HG03558 (cell line): ENCODE measurements at regions not wholly inside any gene's neighbourhood (a gene's known extent, or its start where the extent isn't known, plus 50 kb on each side); places are given as distances from the start of the nearest gene placed in this dataset.
A peak's percentile ranks its signal among the peaks of the same experiment; 100 is the strongest.
"Not testable (repeated sequence)": the region's sequence is repeated elsewhere in the genome, so short reads cannot be mapped to it uniquely, and the experiment has no call there.

Source experiments
- ATAC-seq: cut with Tn5 transposase; IDR thresholded peaks from one replicate; pipeline ENCODE4 v1.9.1; 2021; ENCODE audit warnings: moderate number of reproducible peaks; ENCODE audit not compliant: unreplicated experiment; ENCODE audit errors: extremely low read depth

DNA sequence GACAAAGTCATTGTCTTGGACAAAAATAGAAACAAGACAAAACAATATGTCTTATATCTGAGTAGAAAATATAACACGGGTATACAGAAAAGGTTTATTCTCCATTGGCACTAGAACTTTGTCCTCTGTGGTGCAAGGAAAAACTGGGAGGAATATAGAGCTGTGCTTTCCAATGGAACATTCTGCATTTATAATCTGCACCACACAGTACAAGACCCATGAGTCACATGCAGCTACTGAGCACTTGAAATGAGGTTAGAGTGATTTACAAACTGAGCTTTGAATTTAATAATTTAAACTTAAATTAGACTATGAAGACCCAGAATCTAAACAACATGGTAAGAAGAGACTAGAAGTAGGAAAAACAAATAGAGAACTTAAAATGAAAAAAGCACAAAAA is 86.1 kb downstream of the RAP2A start:
- no peak for ATAC-seq

DNA sequence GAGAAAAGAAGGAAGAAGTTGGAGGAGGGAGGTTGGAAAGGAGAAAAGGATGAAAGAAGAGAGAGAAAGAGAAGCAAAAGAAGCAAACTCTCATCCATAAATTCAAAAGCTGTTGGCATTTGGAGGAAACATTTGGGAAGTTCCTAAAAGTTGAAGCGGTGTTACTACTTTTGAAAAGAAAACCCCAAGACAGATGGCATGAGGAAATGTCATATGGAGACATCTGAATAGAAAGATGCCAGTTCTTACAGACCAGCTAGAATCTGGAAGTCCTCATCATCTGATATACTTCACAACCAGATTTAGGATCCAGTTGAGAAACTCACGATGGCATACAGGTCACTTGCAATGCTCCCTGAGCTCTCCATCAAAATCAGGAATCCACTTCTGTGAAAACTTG is 86.9 kb downstream of the RAP2A start:
- no peak for ATAC-seq

DNA sequence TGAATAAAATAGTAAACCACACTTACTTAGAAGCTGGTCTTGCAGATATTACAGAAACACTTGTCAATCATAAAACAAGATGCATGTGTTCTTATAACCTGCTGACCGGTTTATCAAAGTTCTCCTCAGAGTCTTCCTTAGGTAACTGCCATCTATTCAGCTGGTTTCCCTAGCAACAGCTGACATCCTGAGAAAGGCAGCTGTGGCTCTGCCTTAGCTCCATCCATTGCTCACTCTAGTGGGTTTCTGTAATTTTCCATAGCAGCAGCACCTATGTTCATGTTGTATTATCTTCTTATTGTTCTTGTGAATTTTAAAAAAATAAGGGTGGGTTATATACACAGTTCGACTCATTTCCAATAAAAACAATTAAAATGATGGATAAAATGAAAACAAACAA is 87.8 kb downstream of the RAP2A start:
- no peak for ATAC-seq

DNA sequence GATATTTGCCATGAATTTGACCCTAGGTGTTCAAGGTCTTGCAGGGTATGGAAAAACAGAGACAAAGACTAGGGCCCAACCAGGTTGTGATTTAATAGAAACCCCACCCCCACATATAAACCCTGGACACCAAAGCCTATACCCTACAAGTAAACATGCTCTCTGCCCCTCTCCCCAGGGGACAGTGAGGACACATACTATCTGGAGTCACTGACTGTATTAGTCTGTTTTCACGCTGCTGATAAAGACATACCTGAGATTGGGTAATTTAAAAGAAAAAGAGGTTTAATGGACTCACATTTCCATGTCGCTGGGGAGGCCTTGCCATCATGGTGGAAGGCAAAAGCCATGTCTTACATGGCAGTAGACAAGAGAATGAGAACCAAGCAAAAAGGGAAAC is 88.3 kb downstream of the RAP2A start:
- ATAC-seq = no peak

DNA sequence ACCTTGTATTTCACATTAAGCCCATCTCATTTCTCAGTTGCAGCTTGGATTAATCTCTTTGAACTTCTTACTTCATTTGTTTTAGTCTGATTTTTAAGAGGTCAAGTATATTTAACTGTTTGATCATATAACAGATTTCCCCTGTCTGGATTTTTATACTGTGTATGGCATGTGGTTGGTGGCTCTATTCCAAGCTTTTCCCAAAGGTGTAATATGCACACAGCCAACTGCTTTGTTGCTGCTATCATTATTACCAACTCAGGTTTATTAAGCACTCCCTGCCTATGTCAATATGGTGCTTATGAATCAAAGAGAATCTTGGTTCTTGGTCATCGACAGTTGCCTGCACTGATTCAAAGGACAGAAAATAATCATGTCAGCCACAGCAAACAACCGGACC is 92.6 kb downstream of the RAP2A start:
- no peak for ATAC-seq

DNA sequence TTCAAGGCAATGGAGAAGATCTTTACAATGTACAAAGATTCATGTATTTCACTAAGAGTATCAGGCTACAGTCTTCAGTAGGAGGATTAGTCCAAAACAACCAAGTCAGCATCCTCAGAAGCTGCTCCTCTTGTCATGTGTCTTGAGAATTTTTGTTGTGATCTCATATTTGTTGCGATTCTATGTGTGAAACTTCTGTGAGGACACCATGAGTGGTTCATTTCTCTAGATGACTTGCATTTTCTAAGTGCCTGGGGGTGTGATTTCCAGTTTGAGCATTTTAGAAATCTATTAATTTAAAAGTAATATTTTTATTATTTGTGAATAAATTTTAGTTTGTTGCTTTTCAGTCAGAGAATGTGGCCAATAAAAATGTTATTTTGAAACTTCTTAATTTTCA is 94.5 kb downstream of the RAP2A start:
- no peak for ATAC-seq

DNA sequence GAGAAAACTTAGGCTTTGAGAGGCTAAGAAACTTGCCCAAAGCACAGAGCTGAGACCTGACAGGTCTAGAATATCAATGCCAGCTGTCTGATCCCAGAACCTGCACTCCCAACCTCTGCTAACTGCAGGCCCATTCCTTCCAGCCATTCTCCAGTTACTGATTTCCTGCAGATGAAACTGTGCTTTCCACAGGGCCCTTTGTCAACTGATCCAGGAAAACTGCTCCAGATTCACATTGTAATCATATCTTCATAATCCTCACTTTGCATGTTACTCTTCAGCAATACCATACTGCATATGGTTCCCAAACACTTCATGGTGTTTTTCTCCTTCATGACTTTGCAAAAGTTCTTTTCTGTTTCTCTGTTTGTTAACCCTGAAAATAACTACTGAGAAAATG is 100.6 kb downstream of the RAP2A start:
- ATAC-seq = no peak

DNA sequence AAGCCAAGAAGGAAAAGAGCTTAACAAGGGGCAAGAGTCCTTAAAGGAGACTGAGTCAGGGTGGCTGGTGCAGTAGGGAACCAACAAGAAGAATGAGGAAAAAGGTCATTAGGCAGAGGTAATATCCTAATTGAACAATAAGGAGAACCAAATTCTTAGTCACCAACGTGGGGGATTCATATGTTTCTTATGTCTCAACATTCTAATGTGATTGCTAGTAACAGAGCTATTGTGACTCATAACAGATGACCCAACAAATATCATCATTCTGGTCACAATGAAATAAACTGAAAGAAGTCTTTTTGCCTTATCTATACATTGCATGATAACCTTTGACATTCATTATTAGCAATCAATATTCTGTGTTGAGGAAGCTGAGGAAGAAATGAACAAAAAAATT is 101.6 kb downstream of the RAP2A start:
- ATAC-seq = no peak

DNA sequence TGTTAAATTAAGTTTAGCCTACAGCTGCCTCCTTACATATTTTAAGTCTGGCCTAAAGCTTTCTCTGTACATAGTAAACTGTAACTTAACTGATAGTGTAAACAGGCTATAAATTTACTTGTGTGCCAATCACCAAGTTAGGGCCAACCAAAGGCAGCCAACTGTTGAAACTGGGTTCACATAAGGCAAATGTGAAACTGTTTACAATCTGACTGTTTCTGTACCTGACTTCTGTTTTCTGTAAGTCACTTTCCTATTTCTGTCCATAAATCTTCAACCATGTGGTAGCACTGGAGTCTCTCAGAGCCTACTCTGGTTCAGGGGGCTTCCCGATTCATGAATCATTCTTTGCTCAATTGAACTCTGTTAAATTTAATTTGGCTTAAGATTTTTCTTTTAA is 103.1 kb downstream of the RAP2A start:
- peak; percentile 46 for ATAC-seq

DNA sequence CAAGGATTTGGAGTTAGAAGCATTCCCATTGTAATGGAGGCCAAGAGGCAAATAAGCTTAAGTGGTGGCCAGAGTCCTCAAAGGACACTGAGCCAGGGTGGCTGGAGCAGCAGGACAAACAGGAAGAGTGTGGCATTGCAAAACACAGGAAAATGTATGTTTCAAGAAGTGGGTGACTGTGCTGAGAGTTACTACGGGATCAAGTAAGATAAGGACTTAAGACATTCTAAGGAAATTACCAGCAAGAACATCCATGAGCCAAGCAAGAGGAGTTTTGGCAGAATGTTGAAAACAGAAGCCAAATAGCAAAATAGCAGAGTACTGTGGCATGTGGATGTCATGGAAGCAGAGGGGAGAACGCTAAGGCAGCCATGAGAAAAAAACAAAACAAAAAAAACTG is 104.2 kb downstream of the RAP2A start:
- ATAC-seq = no peak

DNA sequence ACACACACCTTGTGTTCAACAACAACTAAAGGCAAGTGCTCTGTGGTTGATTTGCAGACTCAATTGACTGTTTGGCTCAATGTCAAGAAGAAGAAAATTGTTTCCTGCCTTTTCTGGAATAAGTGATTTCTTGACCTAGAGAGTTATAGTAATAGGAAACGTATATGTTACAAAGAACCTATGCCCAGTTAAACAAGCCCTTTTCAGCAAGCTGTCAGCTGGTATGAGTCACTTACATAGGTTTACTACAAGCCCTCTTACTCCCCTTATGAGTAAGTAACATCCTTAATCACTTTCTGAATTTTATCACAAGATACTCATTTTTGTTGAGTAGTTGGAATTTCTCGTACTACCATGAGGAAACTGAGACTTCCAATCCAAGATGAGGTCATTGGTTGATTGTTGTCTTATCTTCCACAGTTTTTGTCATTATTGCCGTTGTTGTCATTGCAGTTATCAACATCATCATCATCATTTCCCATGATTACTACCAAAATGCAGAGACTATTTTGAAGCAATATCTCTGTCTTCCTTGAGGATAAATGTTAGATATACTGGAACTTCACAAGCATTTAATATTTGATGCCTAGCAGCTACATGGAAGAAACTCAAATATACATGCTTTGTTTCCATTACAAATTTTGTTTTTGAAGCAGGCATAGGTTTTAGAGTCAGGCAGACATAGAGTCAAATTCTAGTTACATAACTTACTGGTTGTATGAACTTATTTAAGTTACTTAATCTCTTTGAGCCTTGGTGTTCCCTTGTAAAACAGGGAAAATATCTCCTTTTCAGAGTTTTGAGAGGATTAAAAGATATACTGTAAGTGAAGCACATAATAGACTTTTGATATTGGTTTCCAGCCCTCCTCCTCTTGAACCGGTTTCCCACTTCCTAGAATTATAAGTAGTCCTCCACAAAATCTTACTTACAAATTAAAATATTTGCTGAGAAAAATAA is 106.0 kb downstream of the RAP2A start:
- ATAC-seq = peak; percentile 58

DNA sequence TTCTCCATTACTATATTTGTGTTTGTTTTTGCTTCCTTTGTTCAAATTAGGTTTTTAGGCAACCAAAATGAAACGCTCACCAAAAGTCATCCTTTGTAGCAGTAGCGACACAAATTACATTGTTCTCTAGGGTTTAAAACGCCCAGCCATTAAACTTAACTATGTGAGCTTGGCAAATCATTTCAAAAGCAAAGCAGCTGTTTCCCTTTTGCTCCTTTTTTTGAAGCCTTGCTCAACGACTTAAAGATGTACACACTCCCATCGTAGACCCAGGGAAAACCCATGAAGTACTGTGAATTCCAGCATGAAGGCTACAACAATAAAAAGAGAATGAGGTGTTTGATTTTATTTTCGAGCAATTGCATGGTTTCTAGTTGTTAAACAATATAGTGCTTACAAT is 106.7 kb downstream of the RAP2A start:
- ATAC-seq = no peak

DNA sequence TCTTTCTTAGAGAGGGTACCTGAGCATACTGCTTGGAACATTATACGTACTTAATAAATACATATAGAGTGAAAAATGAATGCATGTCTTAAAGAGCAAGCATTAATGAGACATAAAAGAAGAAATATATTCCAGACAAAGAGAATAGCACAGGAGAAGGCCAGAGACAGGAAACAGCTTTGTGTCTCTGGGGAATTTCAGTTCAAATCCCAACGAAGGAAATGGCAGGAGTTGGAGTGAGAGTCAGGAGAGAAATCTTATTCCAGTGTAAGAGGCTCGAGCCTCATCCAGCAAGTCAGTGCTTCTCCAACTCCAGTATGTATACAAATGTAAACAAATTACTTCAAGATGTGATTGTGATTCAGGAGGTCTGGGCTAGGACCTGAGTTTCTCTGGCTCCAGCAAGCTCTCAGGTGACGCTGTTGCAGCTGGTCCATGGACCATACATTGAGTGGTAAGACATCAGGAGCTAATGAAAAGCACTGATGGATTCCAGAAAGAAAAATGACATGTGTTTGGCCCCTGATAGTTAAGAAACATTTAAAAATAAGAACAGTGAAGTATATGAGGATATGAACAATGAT is 108.2 kb downstream of the RAP2A start:
- ATAC-seq = no peak

DNA sequence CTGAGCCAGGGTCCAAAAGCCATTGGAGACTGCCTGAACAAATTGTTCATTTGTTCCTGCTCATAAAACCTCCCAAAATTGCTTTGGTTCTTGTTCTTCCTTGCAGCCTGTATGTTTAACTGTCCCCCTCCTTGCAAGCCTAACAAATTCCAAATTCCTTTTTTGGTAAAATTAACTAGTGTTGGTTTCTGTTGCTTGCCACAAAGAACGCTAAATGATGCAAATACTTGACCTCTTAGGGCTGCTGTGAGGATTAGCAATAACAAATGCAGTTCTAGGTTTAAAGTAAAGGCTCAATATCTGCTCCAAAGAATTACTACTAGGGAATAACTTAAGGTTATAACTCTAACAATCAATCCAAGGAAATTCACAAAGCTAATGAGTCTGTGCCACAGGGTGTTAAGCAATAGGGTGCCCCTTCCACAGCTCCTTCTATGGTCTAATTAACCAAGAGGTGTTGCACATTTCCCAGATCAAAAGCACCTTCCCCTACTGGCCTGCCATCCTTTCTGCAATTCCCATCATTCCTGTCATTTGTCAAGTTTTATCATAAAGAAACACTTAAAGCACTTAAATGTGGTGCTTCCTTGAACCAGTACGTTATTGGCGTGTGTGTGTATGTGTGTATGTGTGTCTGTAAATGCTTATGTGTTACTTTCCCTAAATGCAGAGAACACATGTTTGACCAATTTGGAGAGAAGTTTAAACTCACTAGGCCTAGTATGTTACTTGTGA is 110.2 kb downstream of the RAP2A start:
- ATAC-seq = no peak

DNA sequence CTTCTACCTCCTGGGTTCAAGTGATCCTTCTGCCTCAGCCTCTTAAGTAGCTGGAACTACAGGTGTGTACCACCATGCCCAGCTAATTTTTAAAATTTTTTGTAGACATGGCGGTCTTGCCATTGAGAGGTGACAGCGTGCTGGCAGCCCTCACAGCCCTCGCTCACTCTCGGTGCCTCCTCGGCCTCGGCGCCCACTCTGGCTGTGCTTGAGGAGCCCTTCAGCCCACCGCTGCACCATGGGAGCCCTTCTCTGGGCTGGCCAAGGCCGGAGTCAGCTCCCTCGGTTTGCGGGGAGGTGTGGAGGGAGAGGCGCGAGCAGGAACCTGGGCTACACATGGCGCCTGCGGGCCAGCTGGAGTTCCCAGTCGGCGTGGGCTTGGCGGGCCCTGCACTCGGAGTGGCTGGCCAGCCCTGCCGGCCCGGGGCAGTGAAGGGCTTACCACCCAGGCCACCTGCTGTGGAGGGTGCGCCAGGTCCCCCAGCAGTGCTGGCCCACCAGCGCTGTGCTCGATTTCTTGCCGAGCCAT is 111.1 kb downstream of the RAP2A start:
- not testable (repeated sequence) for ATAC-seq

DNA sequence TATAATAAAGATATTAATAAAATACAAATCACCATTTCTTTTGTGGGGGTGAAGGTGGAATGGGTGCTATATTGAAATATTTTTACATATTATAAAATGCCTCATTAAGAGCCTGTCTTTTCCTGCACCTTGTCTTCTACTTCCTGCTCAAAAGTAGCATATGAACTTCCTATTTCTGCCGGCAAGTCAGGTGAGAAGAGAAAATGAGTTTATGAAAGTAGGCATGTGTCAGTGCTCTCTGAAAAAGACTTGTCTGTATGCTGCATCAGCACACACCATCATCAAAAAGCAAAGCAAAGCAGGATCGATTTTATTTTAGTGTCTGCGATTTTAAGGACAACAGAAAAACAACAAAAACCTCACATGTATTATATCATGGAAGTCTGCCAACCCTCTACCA is 114.2 kb downstream of the RAP2A start:
- no peak for ATAC-seq

DNA sequence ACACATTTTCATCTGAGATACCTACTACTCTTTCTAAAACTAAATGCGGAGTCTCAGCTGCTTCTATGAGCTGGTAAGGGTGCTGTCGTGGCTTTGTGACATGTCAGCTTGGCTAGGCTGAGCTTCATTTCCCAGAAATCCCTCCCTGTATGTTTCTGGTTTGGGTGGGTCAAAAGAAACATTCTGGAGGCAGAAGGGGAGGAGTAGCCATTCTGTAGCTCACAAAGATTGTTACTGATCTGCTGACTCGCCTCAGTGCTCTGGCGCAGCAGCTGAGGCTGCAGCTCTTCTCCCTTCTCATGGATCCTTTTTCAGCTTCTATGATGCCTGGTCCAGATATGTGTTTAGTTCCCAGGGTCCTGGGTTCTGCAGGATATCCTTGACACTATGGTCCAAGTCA is 114.7 kb downstream of the RAP2A start:
- ATAC-seq = no peak

DNA sequence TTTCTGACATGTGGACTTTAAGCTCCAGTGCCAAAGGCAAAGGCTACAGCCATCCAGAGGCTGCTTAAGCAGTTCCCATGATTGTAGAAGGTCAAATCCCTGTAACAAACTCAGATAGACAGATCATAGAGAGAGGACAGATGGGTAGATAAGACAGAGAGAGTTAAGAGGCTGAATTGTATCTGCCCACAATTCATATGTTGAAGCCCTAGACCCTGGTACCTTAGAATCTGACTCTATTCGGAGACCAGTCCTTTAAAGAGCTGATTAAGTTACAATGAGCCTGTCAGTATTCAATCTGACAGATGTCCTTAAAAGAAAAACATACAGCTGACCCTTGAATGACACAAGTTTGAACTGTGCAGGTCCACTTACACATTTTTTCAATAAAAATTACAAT is 115.2 kb downstream of the RAP2A start:
- no peak for ATAC-seq

DNA sequence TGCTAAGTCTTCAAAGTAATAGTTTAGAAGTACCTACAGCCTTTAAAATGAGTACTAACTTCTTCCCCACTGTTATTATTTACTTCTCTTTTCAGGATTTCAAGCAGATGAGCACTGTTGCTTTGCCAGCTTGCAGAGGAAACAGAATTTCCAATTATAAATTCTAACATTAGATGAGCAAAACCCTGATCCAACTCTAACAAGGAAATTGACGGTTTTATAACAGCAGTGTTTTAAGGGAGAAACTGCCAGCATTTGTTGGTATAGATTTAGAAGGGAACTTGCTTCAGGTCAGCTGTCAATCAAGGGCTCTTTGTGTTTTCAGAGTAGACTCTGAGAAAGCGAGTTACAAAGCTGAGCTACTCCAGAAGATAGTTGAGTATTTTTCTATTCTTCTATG is 120.5 kb downstream of the RAP2A start:
- no peak for ATAC-seq

DNA sequence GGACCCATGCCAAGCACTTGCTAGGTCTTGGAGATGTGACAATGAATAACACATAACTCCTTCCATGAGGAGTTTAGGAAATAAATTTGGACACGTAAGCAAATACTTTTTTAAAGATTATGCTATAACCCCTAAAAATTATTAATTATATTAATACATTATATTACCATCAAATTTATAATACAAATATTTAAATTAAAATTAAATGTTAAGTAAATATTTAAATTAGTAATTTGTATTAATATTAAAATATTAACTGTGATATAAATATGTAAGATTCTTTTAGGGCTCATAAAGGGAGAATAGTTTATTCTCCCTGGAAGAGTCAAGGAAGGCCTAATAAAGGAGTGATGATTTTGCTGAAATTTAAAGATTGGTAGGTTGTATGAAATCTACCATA is 121.1 kb downstream of the RAP2A start:
- no peak for ATAC-seq

DNA sequence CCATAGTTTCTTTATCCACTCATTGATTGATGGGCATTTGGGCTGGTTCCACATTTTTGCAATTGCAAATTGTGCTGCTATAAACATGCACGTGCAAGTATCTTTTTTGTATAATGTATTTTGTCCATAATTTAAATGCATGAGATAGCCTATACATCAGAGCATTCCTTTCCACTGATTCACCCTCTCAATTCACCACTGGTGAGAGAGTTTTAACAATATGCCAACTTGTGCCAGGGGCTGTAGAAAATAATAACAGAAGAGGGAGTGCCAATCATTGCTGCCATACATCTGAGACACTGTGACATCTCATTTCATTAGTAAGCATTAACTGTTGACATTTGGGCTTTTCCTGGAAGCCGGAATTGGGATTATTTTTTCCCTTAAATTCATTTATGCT is 125.1 kb downstream of the RAP2A start:
- no peak for ATAC-seq
